ENCODE measurements at regions not wholly inside any gene's neighbourhood (a gene's known extent, or its start where the extent isn't known, plus 50 kb on each side); places are given as distances from the start of the nearest gene placed in this dataset.

DNA sequence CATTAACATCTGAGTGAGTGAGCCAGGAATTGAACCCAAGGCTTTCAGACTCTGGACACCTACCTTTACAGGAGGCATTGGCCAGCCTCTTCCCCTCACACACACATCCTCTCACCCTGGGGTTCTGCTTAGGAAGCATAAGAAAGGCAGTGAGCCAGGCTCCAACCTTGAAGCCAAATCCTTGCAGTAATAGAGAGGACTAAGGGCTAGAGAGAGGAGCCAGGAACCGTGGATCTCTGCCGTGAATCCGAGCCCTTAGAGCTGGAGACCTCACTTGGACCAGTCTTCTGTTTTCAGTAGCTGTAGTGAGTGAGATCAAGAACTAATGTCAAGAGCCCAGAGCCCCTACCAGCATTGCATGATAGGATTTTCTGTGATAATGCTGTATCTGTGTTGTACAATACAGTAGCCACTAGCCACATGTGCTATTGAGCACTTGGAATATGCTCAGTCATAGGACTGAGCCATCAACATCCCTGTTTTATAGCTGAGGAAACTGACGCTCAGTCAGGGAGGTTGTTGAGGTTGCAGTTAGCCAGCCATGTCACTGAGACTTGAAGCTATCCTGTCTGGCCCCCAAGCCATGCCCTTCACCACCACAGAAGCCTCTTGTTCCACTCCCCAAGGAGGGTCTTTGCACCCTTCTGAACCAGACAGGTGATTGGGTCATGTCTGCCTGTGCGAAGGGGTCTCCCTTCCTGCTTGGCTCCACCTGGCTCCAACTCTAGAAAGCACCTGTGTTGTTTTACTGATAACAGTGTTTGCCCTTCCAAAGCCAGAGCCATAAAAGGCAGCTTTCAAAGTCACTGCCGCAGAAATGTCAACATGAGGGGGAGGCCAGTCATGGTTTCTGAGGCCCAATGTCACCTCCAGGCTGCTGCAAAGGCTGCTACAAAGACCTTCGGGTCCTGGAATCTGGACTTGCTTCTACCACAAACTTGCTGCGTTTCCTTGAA, 101.1 kb upstream of the JUN start (continued):
- TF ChIP-seq, protein P1, sequence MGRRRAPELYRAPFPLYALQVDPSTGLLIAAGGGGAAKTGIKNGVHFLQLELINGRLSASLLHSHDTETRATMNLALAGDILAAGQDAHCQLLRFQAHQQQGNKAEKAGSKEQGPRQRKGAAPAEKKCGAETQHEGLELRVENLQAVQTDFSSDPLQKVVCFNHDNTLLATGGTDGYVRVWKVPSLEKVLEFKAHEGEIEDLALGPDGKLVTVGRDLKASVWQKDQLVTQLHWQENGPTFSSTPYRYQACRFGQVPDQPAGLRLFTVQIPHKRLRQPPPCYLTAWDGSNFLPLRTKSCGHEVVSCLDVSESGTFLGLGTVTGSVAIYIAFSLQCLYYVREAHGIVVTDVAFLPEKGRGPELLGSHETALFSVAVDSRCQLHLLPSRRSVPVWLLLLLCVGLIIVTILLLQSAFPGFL (CRISPR knock-in tag; IDR thresholded peaks at IDR 0.05): no peak
- TF ChIP-seq RBM39 (optimal IDR thresholded peaks at IDR 0.05; ENCODE audit: low read depth, low read length) (no peak), MCM3 (IDR thresholded peaks at IDR 0.05) (no peak), ZNF316 (IDR thresholded peaks at IDR 0.05) (peak; percentile 74), PURB (CRISPR knock-in tag; IDR thresholded peaks at IDR 0.05; ENCODE audit: low read depth) (no peak), CCAR2 (IDR thresholded peaks at IDR 0.05; ENCODE audit: low read depth, low read length) (no peak), ZNF699 (CRISPR knock-in tag; IDR thresholded peaks at IDR 0.05; ENCODE audit: insufficient replicate concordance) (no peak), CBX8 (IDR thresholded peaks at IDR 0.05; ENCODE audit: borderline replicate concordance, extremely low read depth, low read depth, low read length, poor library complexity, severe bottlenecking) (no peak), MAFK (IDR thresholded peaks at IDR 0.05; ENCODE audit: low read length) (no peak), TAF15 (IDR thresholded peaks at IDR 0.05; ENCODE audit: low read depth, low read length) (no peak), MTA3 (IDR thresholded peaks at IDR 0.05; ENCODE audit: borderline replicate concordance) (no peak), PRMT5 (CRISPR knock-in tag; IDR thresholded peaks at IDR 0.05) (no peak), STAT5A (IDR thresholded peaks at IDR 0.05; ENCODE audit: borderline replicate concordance, low read length) (peak; percentile 15; the same call in 1 of the 2 replicates), NEUROD1 (IDR thresholded peaks at IDR 0.05; ENCODE audit: borderline replicate concordance, low read depth, low read length, partially characterized antibody) (no peak), ZFP1 (CRISPR knock-in tag; IDR thresholded peaks at IDR 0.05) (0 out of 2 replicates have a peak, but pooled peaks have one; percentile 8)
- TF ChIP-seq, protein P2, sequence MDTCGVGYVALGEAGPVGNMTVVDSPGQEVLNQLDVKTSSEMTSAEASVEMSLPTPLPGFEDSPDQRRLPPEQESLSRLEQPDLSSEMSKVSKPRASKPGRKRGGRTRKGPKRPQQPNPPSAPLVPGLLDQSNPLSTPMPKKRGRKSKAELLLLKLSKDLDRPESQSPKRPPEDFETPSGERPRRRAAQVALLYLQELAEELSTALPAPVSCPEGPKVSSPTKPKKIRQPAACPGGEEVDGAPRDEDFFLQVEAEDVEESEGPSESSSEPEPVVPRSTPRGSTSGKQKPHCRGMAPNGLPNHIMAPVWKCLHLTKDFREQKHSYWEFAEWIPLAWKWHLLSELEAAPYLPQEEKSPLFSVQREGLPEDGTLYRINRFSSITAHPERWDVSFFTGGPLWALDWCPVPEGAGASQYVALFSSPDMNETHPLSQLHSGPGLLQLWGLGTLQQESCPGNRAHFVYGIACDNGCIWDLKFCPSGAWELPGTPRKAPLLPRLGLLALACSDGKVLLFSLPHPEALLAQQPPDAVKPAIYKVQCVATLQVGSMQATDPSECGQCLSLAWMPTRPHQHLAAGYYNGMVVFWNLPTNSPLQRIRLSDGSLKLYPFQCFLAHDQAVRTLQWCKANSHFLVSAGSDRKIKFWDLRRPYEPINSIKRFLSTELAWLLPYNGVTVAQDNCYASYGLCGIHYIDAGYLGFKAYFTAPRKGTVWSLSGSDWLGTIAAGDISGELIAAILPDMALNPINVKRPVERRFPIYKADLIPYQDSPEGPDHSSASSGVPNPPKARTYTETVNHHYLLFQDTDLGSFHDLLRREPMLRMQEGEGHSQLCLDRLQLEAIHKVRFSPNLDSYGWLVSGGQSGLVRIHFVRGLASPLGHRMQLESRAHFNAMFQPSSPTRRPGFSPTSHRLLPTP (IDR thresholded peaks at IDR 0.05; ENCODE audit: borderline replicate concordance, extremely low read depth, insufficient read length): no peak
- TF ChIP-seq, protein P3, sequence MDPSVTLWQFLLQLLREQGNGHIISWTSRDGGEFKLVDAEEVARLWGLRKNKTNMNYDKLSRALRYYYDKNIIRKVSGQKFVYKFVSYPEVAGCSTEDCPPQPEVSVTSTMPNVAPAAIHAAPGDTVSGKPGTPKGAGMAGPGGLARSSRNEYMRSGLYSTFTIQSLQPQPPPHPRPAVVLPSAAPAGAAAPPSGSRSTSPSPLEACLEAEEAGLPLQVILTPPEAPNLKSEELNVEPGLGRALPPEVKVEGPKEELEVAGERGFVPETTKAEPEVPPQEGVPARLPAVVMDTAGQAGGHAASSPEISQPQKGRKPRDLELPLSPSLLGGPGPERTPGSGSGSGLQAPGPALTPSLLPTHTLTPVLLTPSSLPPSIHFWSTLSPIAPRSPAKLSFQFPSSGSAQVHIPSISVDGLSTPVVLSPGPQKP (CRISPR knock-in tag; IDR thresholded peaks at IDR 0.05): no peak
- TF ChIP-seq, protein P4, sequence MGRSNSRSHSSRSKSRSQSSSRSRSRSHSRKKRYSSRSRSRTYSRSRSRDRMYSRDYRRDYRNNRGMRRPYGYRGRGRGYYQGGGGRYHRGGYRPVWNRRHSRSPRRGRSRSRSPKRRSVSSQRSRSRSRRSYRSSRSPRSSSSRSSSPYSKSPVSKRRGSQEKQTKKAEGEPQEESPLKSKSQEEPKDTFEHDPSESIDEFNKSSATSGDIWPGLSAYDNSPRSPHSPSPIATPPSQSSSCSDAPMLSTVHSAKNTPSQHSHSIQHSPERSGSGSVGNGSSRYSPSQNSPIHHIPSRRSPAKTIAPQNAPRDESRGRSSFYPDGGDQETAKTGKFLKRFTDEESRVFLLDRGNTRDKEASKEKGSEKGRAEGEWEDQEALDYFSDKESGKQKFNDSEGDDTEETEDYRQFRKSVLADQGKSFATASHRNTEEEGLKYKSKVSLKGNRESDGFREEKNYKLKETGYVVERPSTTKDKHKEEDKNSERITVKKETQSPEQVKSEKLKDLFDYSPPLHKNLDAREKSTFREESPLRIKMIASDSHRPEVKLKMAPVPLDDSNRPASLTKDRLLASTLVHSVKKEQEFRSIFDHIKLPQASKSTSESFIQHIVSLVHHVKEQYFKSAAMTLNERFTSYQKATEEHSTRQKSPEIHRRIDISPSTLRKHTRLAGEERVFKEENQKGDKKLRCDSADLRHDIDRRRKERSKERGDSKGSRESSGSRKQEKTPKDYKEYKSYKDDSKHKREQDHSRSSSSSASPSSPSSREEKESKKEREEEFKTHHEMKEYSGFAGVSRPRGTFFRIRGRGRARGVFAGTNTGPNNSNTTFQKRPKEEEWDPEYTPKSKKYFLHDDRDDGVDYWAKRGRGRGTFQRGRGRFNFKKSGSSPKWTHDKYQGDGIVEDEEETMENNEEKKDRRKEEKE (IDR thresholded peaks at IDR 0.05; ENCODE audit: borderline replicate concordance in 1 of 2, control insufficient read depth in 1 of 2, low read depth in 2 of 2, low read length in 1 of 2): no peak
